CD4-positive, alpha-beta T cell treated with Interleukin-21 for 1 hour (primary cell): ENCODE measurements at regions not wholly inside any gene's neighbourhood (a gene's known extent, or its start where the extent isn't known, plus 50 kb on each side); places are given as distances from the start of the nearest gene placed in this dataset.
A peak's percentile ranks its signal among the peaks of the same experiment; 100 is the strongest.
"Not testable (repeated sequence)": the region's sequence is repeated elsewhere in the genome, so short reads cannot be mapped to it uniquely, and the experiment has no call there.

Experiments
- DNase-seq: peaks from one replicate; pipeline ENCODE4 v3.0.0-alpha.2; 2020

DNA sequence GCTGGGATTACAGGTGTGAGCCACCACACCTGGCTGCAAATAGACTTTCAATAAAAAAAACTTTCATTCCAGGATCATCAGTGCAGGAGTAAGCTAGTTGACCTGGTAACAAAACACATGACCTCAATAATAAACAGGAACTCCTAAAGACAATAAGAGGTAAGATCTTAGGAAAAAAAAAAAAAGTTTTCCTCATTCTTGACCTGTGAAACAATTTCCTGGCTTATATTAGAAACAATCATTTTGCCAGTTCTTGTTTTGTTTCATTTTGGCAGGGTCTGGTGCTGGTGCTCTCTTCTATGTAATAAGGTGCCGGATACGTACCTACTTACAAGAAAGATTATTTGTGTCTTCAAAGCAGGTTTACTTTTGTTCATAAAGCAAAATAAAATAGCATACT lies 90.6 kb upstream of the AMN1 start:
- DNase-seq: no peak

DNA sequence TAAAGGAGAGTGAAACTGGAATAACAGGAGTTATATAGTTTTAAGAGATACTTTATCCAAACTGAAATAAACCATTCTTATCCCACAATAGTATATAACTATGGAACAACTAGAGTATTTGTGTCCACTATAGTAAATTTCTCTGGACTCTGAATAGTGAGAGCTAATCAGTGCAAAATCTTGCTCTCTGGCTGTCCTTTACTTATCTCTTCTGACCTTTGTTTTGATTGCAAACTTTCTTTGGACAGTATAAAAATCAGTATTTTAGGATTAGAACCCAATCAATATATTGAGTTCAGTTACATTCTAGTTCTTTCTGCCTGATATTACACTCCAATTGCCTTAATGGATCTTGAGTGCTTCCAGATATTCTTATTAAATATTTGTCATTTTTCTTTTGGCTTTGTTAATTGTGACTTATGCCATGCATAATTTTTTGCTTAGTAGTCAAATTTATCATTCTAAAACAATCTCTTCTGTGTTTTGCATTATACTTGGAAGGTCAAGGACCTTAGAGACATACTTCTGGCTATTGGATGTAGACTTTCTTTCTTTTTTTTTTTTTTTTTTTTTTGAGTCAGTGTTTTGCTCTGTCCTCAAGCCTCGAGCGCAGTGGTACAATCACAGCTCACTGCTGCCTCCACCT lies 89.9 kb upstream of the AMN1 start:
- no peak for DNase-seq

DNA sequence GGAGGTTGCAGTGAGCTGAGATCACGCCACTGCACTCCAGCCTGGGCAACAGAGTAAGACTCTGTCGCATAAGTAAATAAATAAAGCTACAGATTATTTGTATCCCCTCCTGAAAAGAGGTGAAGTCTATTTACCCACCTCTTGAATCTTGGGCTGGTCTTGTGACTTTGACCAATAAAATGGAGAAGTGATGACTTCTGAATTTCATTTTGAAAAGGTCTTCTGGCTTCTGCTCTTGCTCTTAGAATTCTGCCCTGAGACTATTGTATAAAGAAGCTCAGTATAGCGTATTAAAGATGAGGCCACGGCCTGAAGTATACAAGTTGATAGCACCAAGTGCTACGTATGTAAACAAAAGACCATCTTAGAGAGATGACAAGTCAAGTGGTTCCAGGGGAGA lies 88.3 kb upstream of the AMN1 start:
- no peak for DNase-seq

DNA sequence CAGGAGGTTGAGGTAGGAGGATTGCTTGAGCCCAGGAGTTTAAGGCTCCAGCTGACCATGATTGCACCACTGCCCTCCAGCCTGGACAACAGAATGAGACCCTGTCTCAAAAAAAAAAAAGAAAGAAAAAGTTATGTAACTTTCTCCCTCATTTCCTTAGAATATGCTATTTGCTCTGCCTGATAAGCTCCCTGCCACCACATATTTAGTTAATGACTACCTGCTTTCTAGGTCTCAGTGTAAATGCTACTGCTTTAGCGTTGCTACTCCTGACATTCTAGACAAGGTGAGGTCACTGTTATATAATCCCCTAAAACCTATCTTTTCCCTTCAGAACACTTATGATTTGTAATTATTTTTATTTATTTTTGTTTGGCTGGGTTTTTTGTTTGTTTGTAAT lies 86.3 kb upstream of the AMN1 start:
- no peak for DNase-seq

DNA sequence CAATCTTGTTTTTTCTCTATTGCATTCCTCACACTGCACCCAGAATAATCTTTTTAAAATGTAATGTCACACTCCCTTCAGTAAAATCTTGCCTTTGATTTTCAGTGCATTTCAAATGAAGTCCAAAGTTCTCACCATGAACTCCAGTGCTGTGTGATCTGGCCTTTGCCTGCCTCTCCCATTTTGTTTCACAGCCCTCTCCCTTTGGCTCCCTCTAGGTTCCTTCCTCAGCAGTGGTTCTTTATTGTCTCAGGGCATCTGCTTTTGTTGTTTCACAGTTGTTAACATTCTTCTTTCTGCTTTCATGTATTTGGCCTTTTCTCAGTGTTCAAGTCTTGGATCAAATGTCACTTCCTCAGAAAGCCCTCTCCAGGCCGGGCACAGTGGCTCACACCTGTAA lies 84.5 kb upstream of the AMN1 start:
- DNase-seq: no peak

DNA sequence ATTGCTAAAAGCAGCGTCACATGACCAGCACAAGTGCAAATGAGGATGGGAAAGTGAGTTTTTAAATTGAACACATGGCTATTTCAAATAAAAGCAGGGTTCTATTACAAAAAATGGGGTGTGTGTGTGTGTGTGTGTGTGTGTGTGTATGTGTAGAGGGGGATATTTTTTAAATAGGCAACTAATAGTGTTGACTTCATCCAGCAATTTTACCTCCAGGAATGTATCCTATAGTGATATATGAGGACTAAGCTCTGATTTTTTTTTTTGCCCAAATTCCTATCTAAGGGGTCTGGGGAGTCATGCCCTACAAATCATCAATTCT lies 78.9 kb upstream of the AMN1 start:
- no peak for DNase-seq

DNA sequence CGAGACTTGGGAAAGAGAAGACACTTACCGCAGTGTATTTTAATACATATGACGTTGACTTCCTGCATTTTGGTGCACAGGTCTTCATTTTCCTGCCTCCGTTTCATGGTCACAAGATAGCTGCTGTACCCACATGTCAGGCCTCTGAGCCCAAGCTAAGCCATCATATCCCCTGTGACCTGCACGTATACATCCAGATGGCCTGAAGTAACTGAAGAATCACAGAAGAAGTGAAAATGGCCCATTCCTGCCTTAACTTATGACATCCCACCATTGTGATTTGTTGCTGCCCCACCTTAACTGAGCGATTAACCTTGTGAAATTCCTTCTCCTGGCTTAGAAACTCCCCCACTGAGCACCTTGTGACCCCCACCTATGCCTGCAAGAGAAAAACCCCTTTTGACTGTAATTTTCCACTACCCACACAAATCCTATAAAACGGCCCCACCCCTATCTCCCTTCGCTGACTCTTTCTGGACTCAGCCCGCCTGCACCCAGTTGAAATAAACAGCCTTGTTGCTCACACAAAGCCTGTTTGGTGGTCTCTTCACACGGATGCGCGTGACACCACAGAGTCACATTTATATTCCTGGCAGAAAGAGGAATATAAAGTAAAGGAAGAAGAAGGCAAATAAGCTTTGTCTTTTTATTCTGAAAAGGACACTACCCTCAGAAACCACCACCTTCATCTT lies 78.4 kb upstream of the AMN1 start:
- DNase-seq: peak; percentile 22

DNA sequence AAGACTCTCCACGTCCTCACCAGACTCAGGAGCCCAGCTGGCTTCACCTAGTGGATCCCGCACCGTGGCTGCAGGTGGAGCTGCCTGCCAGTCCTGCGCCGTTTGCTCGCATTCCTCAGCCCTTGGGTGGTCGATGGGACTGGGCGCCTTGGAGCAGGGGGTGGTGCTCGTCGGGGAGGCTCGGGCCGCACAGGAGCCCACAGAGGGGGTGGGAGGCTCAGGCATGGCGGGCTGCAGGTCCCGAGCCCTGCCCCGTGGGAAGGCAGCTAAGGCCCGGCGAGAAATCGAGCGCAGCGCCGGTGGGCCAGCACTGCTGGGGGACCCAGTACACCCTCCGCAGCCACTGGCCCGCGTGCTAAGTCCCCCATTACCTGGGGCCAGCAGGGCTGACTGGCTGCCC lies 76.9 kb upstream of the AMN1 start:
- DNase-seq: not testable (repeated sequence)

DNA sequence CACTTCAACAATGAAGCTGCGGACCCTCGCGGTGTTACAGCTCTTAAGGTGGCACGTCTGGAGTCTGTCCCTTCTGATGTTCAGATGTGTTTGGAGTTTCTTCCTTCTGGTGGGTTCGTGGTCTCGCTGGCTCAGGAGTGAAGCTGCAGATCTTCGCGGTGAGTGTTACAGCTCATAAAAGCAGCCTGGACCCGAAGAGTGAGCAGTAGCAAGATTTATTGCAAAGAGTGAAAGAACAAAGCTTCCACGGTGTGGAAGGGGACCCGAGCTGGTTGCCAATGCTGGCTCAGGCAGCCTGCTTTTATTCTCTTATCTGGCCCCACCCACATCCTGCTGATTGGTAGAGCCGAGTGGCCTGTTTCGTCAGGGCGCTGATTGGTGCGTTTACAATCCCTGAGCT lies 75.9 kb upstream of the AMN1 start:
- peak; percentile 11 for DNase-seq

DNA sequence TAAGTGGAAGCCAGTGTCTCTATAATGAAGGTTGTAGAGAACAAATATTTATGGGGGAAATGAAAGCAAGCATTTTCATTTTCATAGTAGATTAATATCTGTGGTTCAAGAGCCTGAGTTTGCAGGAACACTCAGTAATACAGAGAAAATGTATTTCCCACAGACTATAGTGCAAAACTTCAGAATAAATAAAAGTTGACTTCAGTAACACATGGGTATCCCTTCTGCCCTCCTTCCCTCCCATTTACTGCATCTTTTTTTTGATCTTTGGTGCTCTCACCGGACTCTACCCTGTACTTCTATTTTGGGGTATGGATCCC lies 75.3 kb upstream of the AMN1 start:
- no peak for DNase-seq

DNA sequence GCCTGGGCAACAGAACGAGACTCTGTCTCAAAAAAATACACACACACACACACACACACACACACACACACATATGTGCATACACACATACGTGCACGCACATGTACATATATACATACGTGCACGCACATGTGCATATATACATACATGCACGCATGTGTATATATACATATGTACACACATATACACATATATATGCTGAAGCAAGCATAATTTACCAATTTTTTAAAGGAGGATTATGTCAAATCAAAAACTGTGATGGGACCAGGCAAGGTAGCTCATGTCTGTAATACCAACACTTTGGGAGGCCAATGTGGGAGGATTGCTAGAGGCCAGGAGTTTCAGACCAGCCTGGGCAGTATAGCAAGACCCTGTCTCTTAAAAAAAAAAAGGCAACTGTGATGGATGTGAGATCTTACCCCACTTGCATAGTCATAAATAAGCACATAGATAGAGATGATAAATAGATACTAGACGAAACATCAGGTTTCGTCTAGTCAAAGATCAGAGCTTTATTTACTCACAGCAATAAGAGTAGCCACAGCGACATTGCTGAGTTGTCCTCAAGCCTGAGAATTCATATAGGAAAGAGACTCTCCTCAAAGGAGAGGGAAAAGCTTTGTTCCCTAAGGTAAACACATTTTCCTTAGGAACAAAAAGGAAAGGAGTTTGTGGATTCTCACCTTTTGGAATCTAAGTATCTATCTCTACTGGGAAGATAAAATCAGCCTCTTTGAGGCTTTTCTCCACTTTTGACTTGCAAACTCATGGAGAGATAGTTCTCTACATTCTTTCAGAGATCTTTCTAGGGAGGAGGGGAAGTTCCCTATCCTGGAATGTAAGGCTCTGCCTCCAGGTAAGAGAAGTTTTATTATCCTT lies 74.7 kb upstream of the AMN1 start:
- DNase-seq: no peak

DNA sequence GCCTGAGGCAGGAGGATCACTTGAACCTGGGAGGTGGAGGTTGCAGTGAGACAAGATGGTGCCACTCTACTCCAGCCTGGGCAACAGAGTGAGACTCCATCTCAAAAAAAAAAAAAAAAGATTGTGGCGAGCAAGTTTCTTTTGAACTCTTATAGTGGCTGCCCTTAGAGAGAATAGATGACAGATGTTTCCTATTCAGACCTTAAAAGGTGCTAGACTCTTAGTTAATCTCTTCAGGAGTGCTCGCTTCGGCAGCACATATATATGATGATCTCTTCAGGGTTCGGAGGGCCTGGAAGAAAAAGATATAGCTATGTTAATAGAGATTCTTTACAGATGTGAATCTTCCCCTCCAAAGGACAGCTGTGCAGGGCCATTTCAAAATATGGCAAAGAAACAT lies 73.1 kb upstream of the AMN1 start:
- no peak for DNase-seq

DNA sequence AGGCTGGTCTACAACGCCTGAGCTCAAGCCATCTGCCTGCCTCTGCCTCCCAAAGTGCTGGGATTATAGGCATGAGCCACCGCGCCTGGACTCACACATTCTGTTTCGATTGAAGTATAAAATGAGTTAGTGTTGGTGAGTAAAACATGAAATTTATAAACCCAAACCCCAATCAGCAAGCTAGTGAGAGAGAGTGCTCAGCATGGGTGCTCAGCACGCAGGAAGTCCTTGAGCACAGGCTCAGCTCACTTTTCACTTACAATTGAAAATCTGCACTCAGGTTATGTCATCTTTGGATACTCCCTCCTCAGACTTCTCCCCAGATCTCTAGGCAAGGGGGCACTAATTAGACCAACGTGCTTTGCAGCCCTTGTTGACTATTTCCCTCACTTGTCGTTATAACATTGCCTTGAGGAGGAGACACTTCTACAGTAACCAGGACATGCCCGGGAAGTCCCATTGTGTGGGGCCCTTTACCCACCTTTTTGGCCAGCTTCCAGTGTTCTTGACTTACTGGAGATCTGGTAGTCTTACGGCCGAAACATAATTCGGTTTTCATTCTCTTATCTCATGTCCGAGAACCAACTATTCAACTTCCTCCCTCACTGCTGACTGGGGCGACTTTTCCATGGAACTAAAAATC lies 68.5 kb upstream of the AMN1 start:
- DNase-seq: peak; percentile 30

DNA sequence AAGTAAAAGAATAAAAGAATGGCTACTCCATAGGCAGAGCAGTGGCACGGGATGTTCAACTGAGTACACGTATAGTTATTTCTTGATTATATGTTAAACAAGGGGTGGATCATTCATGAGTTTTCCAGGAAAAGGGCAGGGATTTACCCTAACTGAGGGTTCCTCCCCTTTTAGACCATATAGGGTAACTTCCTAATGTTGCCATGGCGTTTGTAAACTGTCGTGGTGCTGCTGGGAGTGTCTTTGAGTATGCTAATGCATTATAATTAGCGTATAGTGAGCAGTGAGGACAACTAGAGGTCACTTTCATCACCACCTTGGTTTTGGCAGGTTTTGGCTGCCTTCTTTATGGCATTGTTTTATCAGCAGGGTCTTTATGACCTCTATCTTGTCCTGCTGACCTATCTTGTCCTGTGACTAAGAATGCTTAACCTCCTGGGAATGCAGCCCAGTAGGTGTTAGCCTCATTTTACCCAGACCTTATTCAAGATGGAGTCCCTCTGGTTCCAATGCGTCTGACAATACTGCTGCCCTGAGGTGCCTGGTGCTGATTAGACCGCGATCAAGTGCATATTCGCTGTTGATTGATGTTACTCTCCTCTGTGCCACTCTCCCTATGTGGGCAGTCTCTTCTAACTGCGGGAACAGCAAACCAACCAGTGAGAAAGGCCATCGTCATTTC lies 67.6 kb upstream of the AMN1 start:
- no peak for DNase-seq

DNA sequence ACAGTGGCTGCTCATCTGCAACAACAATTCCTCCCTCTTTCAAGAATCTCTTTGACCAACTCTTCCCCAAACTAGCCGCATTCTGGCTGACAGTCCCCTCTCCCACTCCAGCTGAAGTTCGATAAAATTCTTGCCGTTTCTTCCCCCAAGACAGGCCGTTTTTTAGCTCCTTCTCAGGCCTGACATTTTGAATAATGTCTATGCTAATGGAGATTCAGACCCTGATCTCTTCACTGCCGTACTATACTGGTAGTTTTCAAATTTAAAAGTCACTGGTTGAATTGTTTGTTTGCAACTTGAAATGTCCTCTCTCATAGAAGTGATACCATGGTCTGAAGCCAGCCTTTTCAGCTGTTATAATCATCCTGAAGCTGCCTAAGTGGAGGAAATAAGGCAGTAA lies 65.9 kb upstream of the AMN1 start:
- no peak for DNase-seq

DNA sequence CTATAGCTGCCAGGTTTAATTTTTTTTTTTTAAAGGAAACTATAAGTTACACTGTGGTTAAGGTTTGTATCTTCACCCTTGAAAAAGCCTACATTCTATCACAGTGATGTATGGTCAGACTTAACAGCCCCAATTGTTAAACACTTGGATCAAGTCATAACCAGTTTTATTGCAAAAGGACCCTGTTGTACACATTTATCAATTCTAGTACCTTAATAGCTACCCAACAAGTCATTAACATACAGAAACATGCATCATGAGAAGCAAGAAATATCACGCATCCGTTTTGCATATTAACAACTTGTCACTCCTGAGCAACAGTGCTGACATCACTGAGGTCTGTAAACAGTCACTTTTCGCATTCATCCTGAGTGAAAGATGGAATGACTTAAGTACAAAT lies 62.4 kb upstream of the AMN1 start:
- DNase-seq: not testable (repeated sequence)

DNA sequence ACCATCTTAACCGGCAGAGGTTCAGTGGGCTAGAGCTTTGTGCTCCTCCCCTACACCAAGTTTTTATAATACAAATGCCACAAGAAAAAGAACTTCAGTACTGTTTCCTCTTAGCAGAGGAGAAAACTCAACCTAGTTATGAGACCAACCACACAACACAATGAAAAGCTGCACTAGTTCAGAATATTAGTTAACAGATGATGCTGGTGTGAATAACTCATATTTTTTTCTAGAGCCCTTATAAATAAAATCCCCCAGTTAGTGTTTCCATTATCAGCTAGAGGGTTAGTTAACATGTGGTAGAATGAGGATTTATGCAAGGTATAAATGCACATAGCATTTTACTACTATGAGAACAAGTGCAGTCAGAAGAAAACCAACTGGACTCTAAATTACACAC lies 61.9 kb upstream of the AMN1 start:
- DNase-seq: no peak

DNA sequence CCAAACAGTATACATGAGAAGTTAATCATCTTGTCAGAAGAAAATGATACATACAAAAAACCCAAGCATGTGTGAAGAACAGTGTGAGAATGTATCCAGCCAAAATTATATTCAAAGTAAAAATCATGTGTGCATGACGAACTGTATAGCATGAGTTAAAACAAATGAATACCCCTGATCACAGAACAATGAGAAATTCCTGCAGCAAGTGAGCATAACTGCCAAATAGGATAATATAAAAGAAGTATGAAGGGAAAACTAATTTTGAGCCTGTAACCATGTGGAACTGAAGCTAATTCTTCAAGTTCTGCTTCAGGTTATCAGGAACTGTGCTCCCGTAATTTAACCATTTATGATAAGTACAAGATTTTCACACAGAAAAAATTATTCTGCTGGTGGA lies 56.5 kb upstream of the AMN1 start:
- DNase-seq: no peak

DNA sequence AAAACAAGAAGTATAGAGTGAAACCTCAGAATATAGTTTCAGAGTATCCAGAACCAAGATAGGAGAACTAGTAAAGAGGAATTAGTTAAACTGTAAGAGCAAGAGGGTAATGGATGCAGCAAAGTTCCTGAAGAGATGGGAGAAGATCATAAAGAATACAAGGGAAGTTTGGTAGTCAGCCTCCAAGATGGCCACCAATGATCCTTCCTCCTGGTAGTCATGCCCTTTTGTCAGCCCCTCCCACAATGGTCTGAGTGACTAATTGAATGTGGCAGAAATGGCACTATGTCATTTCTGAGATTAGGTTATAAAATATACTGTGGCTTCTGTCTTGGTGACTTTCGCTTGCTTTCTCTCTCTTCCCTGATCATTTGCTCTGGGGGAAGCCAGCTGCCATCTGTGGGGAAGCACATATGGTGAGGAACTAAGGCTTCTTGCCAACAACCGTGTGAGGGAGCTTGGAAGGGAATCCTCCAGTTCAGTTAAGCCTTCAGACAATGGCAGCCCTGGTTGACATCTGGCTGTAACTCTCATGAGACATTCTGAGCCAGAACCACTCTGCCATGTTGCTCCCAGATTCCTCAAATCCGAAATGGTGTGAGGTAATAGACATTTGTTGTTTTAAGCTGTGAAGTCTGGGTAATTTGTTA lies 55.3 kb upstream of the AMN1 start:
- DNase-seq: no peak

DNA sequence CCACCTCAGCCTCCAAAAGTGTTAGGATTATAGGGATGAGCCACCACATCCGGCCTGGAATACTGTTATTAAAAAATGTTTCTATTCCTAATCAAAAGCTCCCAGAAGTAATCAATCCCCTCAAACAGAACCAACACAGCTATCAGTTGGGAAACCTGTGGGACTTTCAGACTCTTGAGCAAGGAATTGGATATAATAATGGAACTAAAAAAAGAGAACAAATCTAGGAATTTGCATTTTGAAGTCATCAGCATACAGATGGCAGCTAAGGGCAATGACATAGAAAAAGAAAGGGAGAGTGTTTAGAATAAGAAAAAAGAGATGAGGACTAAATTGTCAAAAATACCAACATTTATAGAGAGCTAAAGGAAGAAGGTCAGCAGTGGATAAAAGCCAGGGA lies 54.7 kb upstream of the AMN1 start:
- no peak for DNase-seq

DNA sequence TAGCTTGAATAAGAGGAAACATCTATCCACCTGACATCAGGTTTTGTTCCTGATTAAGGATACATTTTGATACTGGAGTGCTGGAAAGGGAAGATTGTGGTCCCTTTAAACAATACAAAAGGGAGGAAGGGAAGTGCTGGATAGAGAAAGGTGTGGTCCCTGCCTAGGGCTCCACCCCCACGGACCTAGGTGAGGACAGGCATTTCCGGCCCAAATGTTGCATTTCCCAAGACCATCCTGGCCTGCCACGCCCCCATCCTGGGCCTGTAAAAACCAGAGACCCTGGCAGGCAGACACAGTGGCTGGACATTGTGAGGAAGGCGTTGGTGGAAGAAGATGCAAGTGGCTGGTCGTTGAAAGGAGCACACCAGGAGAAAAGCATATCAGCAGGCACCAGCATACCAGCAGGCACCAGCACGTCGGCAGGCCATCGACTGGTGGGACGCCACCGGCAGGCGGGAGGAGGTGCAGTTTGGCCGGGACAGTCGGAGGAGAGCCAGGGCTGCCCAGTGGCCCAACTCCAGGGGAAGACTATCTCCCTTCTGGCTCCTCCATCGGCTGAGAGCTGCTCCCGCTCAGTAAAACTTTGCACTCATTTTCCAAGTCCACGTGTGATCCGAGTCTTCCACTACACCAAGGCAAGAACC lies 53.2 kb upstream of the AMN1 start:
- no peak for DNase-seq

DNA sequence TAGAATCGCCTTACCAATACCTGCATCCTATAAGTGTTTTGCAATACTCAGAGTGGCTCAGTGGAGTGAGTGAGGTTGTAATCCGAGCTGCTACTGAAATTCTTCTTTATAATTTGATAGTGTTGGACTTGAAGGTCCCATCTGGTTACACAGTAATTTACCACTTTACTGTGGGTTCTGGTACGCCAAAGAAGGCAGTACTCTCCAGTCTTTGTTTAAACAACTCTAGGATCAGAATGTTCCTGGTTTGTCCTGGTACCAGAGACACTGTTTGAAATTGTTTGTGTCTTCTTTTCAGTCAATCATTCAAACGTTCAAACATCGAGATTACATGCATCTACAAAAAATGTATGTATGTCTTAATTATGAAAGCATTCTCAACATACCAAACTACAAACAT lies 51.3 kb upstream of the AMN1 start:
- no peak for DNase-seq
